WTC11 (cell line): ENCODE measurements at regions not wholly inside any gene's neighbourhood (a gene's known extent, or its start where the extent isn't known, plus 50 kb on each side); places are given as distances from the start of the nearest gene placed in this dataset.

ENCODE experiments used
- ARID4B ChIP-seq: sonication (generic); formaldehyde crosslinking; IDR thresholded peaks from 2 replicates; pipeline ENCODE4 v1.8.0; 2023; ENCODE audit warnings: missing genetic modification reagents, mild to moderate bottlenecking, borderline replicate concordance
- CREB1 ChIP-seq: sonication (generic); formaldehyde crosslinking; IDR thresholded peaks from 2 replicates; pipeline ENCODE4 v1.8.0; 2023; ENCODE audit warnings: mild to moderate bottlenecking, missing genetic modification reagents
- CTCF ChIP-seq: fragments of 200-600 bp; IDR thresholded peaks from 2 replicates; pipeline ENCODE4 v1.8.0; 2022; ENCODE audit warnings: antibody characterized with exemption
- TCF7 ChIP-seq: sonication (generic); formaldehyde crosslinking; IDR thresholded peaks from 2 replicates; pipeline ENCODE4 v1.8.0; 2022; ENCODE audit warnings: mild to moderate bottlenecking, low read depth, missing genetic modification reagents, moderate library complexity
- TEAD4 ChIP-seq: sonication (generic); formaldehyde crosslinking; IDR thresholded peaks from 2 replicates; pipeline ENCODE4 v1.8.0; 2022; ENCODE audit warnings: mild to moderate bottlenecking, missing genetic modification reagents

GRCh38 chr5:23385036-23385435 lies 122.4 kb upstream of the PRDM9 start:
- TF ChIP-seq CTCF (no peak), ARID4B (CRISPR knock-in tag) (no peak), CREB1 (CRISPR knock-in tag) (no peak), TCF7 (CRISPR knock-in tag) (no peak), TEAD4 (CRISPR knock-in tag) (no peak)
